GM21576 (cell line): ENCODE measurements at regions not wholly inside any gene's neighbourhood (a gene's known extent, or its start where the extent isn't known, plus 50 kb on each side); places are given as distances from the start of the nearest gene placed in this dataset.
"Not testable (repeated sequence)": the region's sequence is repeated elsewhere in the genome, so short reads cannot be mapped to it uniquely, and the experiment has no call there.

Source experiments
- ATAC-seq: cut with Tn5 transposase; IDR thresholded peaks from one replicate; pipeline ENCODE4 v1.9.1; 2021; ENCODE audit warnings: mild to moderate bottlenecking, moderate library complexity; ENCODE audit not compliant: unreplicated experiment

GRCh38 chr22:49344656-49345055 is 483.0 kb downstream of the BRD1 start:
- ATAC-seq: no peak

GRCh38 chr22:49344161-49344560 is 483.5 kb downstream of the BRD1 start:
- no peak for ATAC-seq

GRCh38 chr22:49340406-49340805 is 487.3 kb downstream of the BRD1 start:
- no peak for ATAC-seq

- not testable (repeated sequence) for ATAC-seq
Measured at GRCh38 chr22:49336483-49336882, 491.2 kb downstream of the BRD1 start.

- ATAC-seq: no peak
Measured at GRCh38 chr22:49334976-49335375, 492.7 kb downstream of the BRD1 start.

- ATAC-seq: no peak
Measured at GRCh38 chr22:49334449-49334789, 493.3 kb downstream of the BRD1 start.

GRCh38 chr22:49333206-49333605 is 494.5 kb downstream of the BRD1 start:
- no peak for ATAC-seq

- ATAC-seq: no peak
Measured at GRCh38 chr22:49332691-49333090, 495.0 kb downstream of the BRD1 start.

GRCh38 chr22:49331878-49332277 is 495.8 kb downstream of the BRD1 start:
- ATAC-seq: no peak

GRCh38 chr22:49331223-49331815 is 496.4 kb downstream of the BRD1 start:
- no peak for ATAC-seq

- ATAC-seq: no peak
Measured at GRCh38 chr22:49330421-49331222, 497.1 kb downstream of the BRD1 start.

- no peak for ATAC-seq
Measured at GRCh38 chr22:49329636-49330035, 498.0 kb downstream of the BRD1 start.

GRCh38 chr22:49328630-49329405 is 498.9 kb downstream of the BRD1 start:
- no peak for ATAC-seq

GRCh38 chr22:49328118-49328475 is 499.6 kb downstream of the BRD1 start:
- no peak for ATAC-seq

GRCh38 chr22:49327411-49328117 is 500.1 kb downstream of the BRD1 start:
- no peak for ATAC-seq

GRCh38 chr22:49326558-49326957 is 501.1 kb downstream of the BRD1 start:
- no peak for ATAC-seq

GRCh38 chr22:49325531-49326395 is 501.9 kb downstream of the BRD1 start:
- no peak for ATAC-seq

- ATAC-seq: no peak
Measured at GRCh38 chr22:49324527-49325491, 502.9 kb downstream of the BRD1 start.

GRCh38 chr22:49323751-49324415 is 503.8 kb downstream of the BRD1 start:
- no peak for ATAC-seq
